ENCODE measurements at regions not wholly inside any gene's neighbourhood (a gene's known extent, or its start where the extent isn't known, plus 50 kb on each side); places are given as distances from the start of the nearest gene placed in this dataset.

- TF ChIP-seq, protein P1, sequence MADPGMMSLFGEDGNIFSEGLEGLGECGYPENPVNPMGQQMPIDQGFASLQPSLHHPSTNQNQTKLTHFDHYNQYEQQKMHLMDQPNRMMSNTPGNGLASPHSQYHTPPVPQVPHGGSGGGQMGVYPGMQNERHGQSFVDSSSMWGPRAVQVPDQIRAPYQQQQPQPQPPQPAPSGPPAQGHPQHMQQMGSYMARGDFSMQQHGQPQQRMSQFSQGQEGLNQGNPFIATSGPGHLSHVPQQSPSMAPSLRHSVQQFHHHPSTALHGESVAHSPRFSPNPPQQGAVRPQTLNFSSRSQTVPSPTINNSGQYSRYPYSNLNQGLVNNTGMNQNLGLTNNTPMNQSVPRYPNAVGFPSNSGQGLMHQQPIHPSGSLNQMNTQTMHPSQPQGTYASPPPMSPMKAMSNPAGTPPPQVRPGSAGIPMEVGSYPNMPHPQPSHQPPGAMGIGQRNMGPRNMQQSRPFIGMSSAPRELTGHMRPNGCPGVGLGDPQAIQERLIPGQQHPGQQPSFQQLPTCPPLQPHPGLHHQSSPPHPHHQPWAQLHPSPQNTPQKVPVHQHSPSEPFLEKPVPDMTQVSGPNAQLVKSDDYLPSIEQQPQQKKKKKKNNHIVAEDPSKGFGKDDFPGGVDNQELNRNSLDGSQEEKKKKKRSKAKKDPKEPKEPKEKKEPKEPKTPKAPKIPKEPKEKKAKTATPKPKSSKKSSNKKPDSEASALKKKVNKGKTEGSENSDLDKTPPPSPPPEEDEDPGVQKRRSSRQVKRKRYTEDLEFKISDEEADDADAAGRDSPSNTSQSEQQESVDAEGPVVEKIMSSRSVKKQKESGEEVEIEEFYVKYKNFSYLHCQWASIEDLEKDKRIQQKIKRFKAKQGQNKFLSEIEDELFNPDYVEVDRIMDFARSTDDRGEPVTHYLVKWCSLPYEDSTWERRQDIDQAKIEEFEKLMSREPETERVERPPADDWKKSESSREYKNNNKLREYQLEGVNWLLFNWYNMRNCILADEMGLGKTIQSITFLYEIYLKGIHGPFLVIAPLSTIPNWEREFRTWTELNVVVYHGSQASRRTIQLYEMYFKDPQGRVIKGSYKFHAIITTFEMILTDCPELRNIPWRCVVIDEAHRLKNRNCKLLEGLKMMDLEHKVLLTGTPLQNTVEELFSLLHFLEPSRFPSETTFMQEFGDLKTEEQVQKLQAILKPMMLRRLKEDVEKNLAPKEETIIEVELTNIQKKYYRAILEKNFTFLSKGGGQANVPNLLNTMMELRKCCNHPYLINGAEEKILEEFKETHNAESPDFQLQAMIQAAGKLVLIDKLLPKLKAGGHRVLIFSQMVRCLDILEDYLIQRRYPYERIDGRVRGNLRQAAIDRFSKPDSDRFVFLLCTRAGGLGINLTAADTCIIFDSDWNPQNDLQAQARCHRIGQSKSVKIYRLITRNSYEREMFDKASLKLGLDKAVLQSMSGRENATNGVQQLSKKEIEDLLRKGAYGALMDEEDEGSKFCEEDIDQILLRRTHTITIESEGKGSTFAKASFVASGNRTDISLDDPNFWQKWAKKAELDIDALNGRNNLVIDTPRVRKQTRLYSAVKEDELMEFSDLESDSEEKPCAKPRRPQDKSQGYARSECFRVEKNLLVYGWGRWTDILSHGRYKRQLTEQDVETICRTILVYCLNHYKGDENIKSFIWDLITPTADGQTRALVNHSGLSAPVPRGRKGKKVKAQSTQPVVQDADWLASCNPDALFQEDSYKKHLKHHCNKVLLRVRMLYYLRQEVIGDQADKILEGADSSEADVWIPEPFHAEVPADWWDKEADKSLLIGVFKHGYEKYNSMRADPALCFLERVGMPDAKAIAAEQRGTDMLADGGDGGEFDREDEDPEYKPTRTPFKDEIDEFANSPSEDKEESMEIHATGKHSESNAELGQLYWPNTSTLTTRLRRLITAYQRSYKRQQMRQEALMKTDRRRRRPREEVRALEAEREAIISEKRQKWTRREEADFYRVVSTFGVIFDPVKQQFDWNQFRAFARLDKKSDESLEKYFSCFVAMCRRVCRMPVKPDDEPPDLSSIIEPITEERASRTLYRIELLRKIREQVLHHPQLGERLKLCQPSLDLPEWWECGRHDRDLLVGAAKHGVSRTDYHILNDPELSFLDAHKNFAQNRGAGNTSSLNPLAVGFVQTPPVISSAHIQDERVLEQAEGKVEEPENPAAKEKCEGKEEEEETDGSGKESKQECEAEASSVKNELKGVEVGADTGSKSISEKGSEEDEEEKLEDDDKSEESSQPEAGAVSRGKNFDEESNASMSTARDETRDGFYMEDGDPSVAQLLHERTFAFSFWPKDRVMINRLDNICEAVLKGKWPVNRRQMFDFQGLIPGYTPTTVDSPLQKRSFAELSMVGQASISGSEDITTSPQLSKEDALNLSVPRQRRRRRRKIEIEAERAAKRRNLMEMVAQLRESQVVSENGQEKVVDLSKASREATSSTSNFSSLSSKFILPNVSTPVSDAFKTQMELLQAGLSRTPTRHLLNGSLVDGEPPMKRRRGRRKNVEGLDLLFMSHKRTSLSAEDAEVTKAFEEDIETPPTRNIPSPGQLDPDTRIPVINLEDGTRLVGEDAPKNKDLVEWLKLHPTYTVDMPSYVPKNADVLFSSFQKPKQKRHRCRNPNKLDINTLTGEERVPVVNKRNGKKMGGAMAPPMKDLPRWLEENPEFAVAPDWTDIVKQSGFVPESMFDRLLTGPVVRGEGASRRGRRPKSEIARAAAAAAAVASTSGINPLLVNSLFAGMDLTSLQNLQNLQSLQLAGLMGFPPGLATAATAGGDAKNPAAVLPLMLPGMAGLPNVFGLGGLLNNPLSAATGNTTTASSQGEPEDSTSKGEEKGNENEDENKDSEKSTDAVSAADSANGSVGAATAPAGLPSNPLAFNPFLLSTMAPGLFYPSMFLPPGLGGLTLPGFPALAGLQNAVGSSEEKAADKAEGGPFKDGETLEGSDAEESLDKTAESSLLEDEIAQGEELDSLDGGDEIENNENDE (IDR thresholded peaks at IDR 0.05; ENCODE audit: insufficient replicate concordance, low read length): peak; percentile 36
- TF ChIP-seq BRCA1 (IDR thresholded peaks at IDR 0.05; ENCODE audit: low read depth, low read length): no peak
- TF ChIP-seq TBP (IDR thresholded peaks at IDR 0.05; ENCODE audit: low read depth, low read length): no peak
- no peak for TF ChIP-seq HDAC6 (IDR thresholded peaks at IDR 0.05; ENCODE audit: low read depth, low read length)
- no peak for TF ChIP-seq KDM5A (IDR thresholded peaks at IDR 0.05; ENCODE audit: low read length)
- no peak for TF ChIP-seq CBX5 (IDR thresholded peaks at IDR 0.05; ENCODE audit: low read depth, low read length)
- TF ChIP-seq CHD2 (IDR thresholded peaks at IDR 0.05; ENCODE audit: low read length): 0 out of 2 replicates have a peak, but pooled peaks have one; percentile 13
- no peak for TF ChIP-seq POLR2A (IDR thresholded peaks at IDR 0.05; ENCODE audit: control extremely low read depth in 1 of 2, low read depth in 2 of 2, low read length in 2 of 2)
- TF ChIP-seq NANOG (IDR thresholded peaks at IDR 0.05; ENCODE audit: insufficient read depth, low read depth, low read length, poor library complexity, severe bottlenecking): no peak
- no peak for TF ChIP-seq RBBP5 (IDR thresholded peaks at IDR 0.05; ENCODE audit: borderline replicate concordance, low read depth, low read length)
- TF ChIP-seq, protein P2, sequence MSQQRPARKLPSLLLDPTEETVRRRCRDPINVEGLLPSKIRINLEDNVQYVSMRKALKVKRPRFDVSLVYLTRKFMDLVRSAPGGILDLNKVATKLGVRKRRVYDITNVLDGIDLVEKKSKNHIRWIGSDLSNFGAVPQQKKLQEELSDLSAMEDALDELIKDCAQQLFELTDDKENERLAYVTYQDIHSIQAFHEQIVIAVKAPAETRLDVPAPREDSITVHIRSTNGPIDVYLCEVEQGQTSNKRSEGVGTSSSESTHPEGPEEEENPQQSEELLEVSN (IDR thresholded peaks at IDR 0.05): no peak
Observed at GRCh38 chr3:18758047-18758704, 333.0 kb upstream of the SATB1 start (continued).

Measured in H1 (cell line).